Heart left ventricle (tissue), 16 donors: ENCODE measurements at regions not wholly inside any gene's neighbourhood (a gene's known extent, or its start where the extent isn't known, plus 50 kb on each side); places are given as distances from the start of the nearest gene placed in this dataset.

Experiments
- ATAC-seq, 4 donors: fragments of 200-7000 bp; cut with Tn5 transposase; one replicate each; pipeline ENCODE4 v1.9.1; 2020 to 2022; ENCODE audit warnings: moderate library complexity in 4 of 4, mild to moderate bottlenecking in 3 of 4, moderate number of reproducible peaks in 1 of 4
- DNase-seq, 5 donors: peaks; one replicate each; pipeline ENCODE4 v3.0.0-alpha.2; 2020
- H3K27ac ChIP-seq, 12 donors: fragments of 200-600 bp; sonication (generic) in 4 of 12; one replicate each; pipeline versions ENCODE4 v1.5.0 to v1.8.0; 2016 to 2022; ENCODE audit warnings: mild to moderate bottlenecking in 2 of 12
- H3K27me3 ChIP-seq, 9 donors: fragments of 200-600 bp; sonication (generic) in 2 of 9; one replicate each; pipeline versions ENCODE4 v1.5.1 to v1.8.0; 2016 to 2022; ENCODE audit warnings: mild to moderate bottlenecking in 3 of 9
- H3K36me3 ChIP-seq, 9 donors: fragments of 200-600 bp; sonication (generic) in 2 of 9; one replicate each; pipeline versions ENCODE4 v1.5.0 to v1.8.0; 2018 to 2022; ENCODE audit warnings: mild to moderate bottlenecking in 2 of 9
- H3K4me1 ChIP-seq, 12 donors: fragments of 200-600 bp; sonication (generic) in 4 of 12; one replicate each; pipeline versions ENCODE4 v1.5.0 to v1.8.0; 2016 to 2022; ENCODE audit warnings: mild to moderate bottlenecking in 3 of 12
- H3K4me3 ChIP-seq, 12 donors: fragments of 200-600 bp; sonication (generic) in 4 of 12; one replicate each; pipeline versions ENCODE4 v1.5.0 to v1.8.0; 2017 to 2022; ENCODE audit warnings: mild to moderate bottlenecking in 9 of 12, moderate library complexity in 4 of 12
- H3K9me3 ChIP-seq, 12 donors: fragments of 200-600 bp; sonication (generic) in 4 of 12; one replicate each; pipeline versions ENCODE4 v1.5.0 to v1.8.0; 2016 to 2022; ENCODE audit warnings: mild to moderate bottlenecking in 1 of 12
- CTCF ChIP-seq, 12 donors: fragments of 200-600 bp; sonication (generic) in 4 of 12; IDR thresholded peaks; one replicate each; pipeline versions ENCODE4 v1.5.0 to v1.8.0; 2018 to 2022; ENCODE audit warnings: antibody characterized with exemption in 12 of 12, mild to moderate bottlenecking in 5 of 12
- POLR2A ChIP-seq, 2 donors: fragments of 450-650 bp; IDR thresholded peaks; one replicate each; pipeline ENCODE4 v1.6.1; 2017; ENCODE audit warnings: antibody characterized with exemption in 2 of 2, mild to moderate bottlenecking in 2 of 2, moderate library complexity in 2 of 2
- WGBS, 4 donors: extraction: QIAGEN DNeasy Blood & Tissue Kit in 2 of 4; methylation state at CpG; one replicate each; pipeline versions ENCODE4 v1.1.5 to v1.1.7; 2013 to 2018; 5-methylcytosine and 5-hydroxymethylcytosine counted together
- intact Hi-C, 10 donors: fragments of 100-400 bp; cut with DNase I; formaldehyde crosslinking; loops; one replicate each; pipeline versions ENCODE4 v1.11.1 to v1.14.2; 2022
- donor health status: ischemic (EF 13 %, LVEDD 7.1; RV severe dilation, severe dysfunction).
- donor health status: healthy with polysubstance abuse.
- donor health status: DM: no; HTN: yes; CAD: no.
- donor health status: DM: no; HTN: no; CAD: no.
- donor health status: ischemic (EF 25% LVEDD 6.9; RV normal size, moderate dysfunction).
- donor health status: ischemic (EF 25% LVEDD 5.7; RV mildly dilated, moderate dysfunction).
- donor health status: healthy.
- donor health status: DM: yes; HTN: yes; CAD: no.
- donor health status: ischemic (EF 35%, LVEDD 5.7; RV mildly dilated, moderate dysfunction).
- donor health status: nonischemic (EF 11% LVEDD 7.7; RV severe dilation, severe dysfunction).
- donor health status: DM: yes; HTN: yes; CAD: no.
- donor health status: PGD.
- donor health status: ischemic (EF 29% LVEDD 5.4; RV normal size, mild dysfunction).
- donor health status: nonischemic (EF 23%, LVEDD 6.1; RV moderate dilation, normal function).

DNA sequence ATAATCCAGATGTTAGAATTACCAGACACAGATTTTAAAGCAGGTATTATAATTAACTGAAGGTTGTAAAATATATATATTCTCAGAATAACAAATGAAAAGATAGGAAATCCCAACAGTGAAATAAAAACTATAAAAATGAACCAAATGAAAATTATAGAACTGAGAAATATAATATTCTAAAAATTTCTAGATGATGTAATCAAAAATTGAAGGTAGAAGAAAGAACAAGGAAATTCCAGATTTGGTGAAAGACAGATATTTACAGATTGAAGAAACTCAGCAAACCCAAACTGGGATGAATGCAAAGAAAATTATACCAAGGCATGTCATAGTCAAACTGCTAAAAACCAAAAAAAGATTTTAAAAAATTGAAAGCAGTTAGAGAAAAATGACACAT is 729.4 kb downstream of the MATN1 start:
- H3K4me3 ChIP-seq, result no peak overlapping the region
- intact Hi-C loops, result no loop called here
- DNase-seq (no peak), ATAC-seq (no peak)
- H3K36me3 ChIP-seq, result no peaks in the 10 kb centered on the region
- peaks cover 0 to 15% (median 0%) of the 10 kb centered on the region in 9 donors for H3K27me3 ChIP-seq
- TF ChIP-seq POLR2A (IDR thresholded peaks at IDR 0.05) (no peak), CTCF (IDR thresholded peaks at IDR 0.05) (no peak)
- no peak overlapping the region for H3K27ac ChIP-seq
- peaks cover 0 to 28% (median 8%) of the 10 kb centered on the region in 12 donors for H3K9me3 ChIP-seq
- no peaks in the 10 kb centered on the region for H3K4me1 ChIP-seq

DNA sequence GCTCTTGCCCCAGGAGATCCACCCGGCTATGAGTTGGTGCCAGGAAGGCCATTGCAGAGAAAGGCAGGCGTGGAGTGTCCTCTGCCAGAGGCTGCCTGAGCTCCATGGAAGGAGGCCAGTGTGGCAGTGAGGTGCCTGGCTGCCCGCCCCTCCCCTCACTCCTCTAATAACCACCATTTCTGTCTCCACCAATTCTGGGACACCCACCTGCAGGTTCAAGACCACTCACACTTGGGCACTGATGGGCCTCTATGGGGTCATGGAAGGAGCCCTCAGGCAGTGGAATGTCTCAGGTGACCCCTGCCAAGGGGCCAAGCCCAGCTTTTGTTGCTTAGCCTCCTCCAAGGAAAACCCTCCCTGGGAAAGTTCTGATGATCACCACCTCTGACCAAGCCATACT is 731.6 kb downstream of the MATN1 start:
- intact Hi-C loops, result no loop called here
- 90 to 96% (median 91%) methylated on average over 1 to 3 of the region's 3 CpGs for WGBS, 4 donors
- Histone ChIP-seq H3K4me3 (no peak overlapping the region), H3K4me1 (peaks cover 0 to under 1% (median 0%) of the 10 kb centered on the region in 12 donors), H3K27ac (no peak overlapping the region), H3K9me3 (peaks cover 0 to 28% (median 8%) of the 10 kb centered on the region in 12 donors), H3K27me3 (peaks cover 0 to 15% (median 0%) of the 10 kb centered on the region in 9 donors), H3K36me3 (no peaks in the 10 kb centered on the region)
- DNase-seq, result no peak
- TF ChIP-seq POLR2A (IDR thresholded peaks at IDR 0.05) (no peak), CTCF (IDR thresholded peaks at IDR 0.05) (no peak)
- no peak for ATAC-seq

- Histone ChIP-seq H3K36me3 (no peaks in the 10 kb centered on the region), H3K9me3 (peaks cover 0 to 28% (median 8%) of the 10 kb centered on the region in 12 donors), H3K27me3 (peaks cover 0 to 15% (median 0%) of the 10 kb centered on the region in 9 donors), H3K4me1 (peaks cover 0 to 8% (median 0%) of the 10 kb centered on the region in 12 donors), H3K27ac (no peak overlapping the region), H3K4me3 (no peak overlapping the region)
- intact Hi-C loops, result no loop called here
- DNase-seq (no peak), ATAC-seq (peak in 3 of 4 donors; percentile 47 to 67 (median 50))
- WGBS, 4 donors, result 37 to 78% (median 52%) methylated on average over 15 of the region's 15 CpGs
- no peak for TF ChIP-seq POLR2A (IDR thresholded peaks at IDR 0.05)
- no peak for TF ChIP-seq CTCF (IDR thresholded peaks at IDR 0.05)
Measured at GRCh38 chr1:29991025-29991424, 732.4 kb downstream of the MATN1 start.

- Histone ChIP-seq H3K4me1 (peaks cover 0 to 15% (median 0%) of the 10 kb centered on the region in 12 donors), H3K36me3 (no peaks in the 10 kb centered on the region), H3K27ac (no peak overlapping the region), H3K27me3 (peaks cover 0 to 15% (median 0%) of the 10 kb centered on the region in 9 donors), H3K9me3 (peaks cover 0 to 26% (median 8%) of the 10 kb centered on the region in 12 donors), H3K4me3 (no peak overlapping the region)
- TF ChIP-seq CTCF (IDR thresholded peaks at IDR 0.05), result no peak
- no peak for TF ChIP-seq POLR2A (IDR thresholded peaks at IDR 0.05)
- DNase-seq (no peak), ATAC-seq (no peak)
- 27 to 43% (median 29%) methylated on average over 7 to 8 of the region's 8 CpGs for WGBS, 4 donors
- intact Hi-C loops, result no loop called here
Measured at GRCh38 chr1:29990304-29990703, 733.1 kb downstream of the MATN1 start.
